Bone marrow (tissue), 2 donors: ENCODE measurements at regions not wholly inside any gene's neighbourhood (a gene's known extent, or its start where the extent isn't known, plus 50 kb on each side); places are given as distances from the start of the nearest gene placed in this dataset.

ENCODE experiments used
- DNase-seq, 2 donors: peaks; one replicate each; lab custom pipeline; 2025; lab: John Stamatoyannopoulos, UW

DNA sequence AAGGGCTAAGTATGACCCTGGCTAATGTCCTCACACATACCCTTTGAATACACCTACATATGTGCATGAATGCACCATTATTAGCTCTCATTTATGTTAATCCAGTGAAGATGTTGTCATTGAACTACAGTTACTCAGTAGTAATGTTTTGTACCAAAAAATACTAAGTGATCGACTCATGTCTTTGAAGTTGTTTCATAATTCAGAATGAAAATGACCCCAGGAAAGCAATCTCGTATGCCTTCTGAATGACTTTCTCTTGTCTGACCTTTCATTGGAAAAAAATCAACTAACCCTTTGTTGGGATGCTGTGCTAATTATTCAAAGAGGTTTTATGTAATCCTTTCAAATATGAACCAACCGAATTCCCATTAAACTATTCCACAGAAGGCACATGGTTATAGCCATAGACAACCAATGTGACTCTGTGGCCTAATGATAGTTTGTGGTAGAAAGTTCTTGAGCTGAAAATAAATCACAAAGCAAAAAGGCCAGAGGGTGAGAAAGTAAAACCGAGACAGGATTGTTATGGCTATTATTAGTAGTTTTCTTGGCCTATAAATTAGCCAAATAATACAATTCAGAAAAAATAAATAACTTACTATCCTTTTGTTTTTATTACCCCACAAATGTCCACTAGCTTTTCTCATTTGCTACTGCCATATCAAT, 86.8 kb upstream of the STARD13 start:
- no peak for DNase-seq

DNA sequence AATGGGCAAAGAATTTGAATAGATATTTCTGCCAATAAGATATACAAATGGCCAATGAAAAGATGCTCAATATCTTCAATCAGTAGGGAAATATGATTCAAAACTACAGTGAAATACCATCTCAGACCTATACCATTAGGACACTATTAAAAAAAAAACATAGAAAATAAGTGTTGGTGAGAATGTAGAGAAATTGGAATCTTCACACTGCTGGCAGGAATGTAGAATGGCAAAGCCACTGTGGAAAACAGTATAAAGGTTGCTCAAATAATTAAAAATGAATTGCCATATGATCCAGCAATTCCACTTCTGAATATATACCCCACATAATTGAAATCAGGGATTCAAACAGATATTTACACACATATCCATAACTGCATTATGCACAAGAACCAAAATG, 88.1 kb upstream of the STARD13 start:
- no peak for DNase-seq

DNA sequence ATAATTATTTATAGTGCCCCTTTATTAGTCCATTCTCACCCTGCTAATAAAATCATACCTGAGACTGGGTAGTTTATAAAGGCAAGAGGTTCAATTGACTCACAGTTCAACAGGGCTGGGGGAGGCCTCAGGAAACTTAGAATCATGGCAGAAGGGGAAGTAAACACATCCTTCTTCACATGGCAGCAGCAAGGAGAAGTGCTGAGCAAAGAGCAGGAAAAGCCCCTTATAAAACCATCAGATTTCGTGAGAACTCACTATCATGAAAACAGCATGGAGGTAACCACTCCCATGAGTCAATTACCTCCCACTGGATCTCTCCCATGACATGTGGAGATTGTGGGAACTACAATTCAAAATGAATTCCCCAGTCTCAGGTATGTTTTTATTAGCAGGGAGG, 89.9 kb upstream of the STARD13 start:
- no peak for DNase-seq

DNA sequence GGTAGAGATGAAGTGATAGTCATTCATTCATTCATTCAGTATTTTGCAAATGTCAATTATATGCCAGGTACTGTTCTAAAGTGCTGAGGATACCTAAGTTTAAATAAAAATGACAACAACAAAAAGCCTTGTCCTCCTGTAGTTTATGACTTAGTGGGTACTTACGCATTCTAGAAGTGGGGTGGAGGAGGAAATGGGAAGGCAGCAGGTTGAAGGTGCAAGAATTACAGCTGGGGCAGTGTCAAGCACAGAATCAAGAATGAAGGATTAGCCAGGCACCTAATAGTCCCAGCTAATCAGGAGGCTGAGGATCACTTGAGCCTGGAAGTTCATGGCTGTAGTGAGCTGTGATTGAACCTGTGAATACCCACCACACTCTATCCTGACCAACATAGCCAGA, 90.7 kb upstream of the STARD13 start:
- no peak for DNase-seq

DNA sequence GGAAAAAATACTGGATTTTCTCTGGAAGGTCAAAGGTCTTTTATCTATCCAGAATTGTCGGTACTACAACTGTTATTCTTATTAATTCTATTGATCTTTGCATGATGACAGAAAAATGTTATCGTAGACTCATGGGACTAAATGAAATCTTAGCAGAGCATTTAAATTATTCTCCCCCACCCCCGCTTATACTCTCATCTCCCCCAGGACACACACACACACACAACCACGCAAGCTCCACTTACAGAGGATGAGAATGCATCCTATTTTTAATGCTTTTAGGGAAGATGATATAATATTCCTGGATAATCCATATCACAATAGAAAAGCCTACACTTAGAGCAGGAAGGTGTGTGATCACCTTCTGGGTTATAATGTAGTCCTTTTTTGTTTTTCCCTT, 91.9 kb upstream of the STARD13 start:
- DNase-seq, result no peak

DNA sequence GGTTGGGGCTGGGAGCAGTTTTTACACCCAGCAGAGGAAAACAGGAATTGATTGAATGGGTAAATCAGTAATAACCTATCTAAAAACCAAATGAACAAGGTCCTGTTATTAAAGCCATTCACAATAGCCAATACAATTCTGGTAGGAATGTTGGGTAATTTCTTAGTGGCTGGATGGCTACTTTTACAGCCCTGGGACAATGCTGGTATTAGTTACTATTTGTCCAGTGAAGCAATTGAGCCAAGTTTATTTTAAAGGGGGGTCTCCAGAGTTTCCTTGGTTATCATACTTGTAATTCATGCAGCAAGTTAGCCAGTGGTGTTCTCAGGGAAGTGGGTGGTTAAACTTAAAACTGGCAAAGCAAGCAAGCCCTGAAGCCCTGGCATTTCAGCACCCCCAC, 92.3 kb upstream of the STARD13 start:
- no peak for DNase-seq

DNA sequence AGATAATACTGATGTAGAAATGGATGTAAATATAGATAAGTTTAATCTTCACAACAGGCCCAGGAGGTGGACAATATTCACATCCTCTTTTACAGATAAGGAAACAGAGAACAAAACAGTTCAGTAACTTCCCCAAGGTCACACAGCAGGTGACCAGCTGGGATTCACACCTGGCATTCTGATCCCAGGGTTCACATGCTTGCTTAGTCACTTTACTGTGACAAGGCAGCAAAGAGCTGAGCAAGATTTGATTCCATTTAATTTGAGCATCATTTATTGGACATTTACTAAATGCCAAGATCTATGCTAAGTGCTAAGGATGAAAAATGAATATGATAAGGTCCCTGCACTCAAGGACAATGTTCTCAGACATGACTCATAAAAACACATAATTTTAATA, 94.1 kb upstream of the STARD13 start:
- no peak for DNase-seq

DNA sequence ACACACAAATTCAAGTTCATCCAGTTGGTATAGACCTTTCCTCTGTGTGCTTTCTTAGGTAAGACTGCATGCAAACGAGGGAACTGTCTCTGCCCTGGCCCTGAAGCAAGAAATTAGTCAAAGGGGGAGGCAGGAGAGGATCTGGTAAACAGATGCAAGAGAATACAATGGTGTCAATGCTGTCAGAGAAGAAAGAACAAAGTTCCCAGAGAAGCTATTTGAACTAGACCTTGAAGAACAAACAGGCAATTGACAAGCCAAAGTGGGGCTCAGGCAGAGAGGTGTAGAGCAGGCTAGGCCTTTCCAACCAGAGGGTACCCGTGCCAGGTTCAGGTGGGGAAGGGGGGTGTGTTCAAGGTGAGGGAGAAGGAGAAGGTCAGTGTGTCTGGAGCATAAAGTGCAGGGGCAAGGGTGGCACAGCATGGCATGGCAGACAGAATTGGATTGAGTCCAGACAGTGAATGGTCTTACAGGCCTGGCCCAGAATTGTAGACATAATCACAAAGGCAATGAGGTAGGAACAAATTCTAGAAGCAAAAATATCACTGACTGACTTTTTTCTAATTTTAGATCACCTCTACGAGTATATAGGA, 95.0 kb upstream of the STARD13 start:
- DNase-seq, result no peak

DNA sequence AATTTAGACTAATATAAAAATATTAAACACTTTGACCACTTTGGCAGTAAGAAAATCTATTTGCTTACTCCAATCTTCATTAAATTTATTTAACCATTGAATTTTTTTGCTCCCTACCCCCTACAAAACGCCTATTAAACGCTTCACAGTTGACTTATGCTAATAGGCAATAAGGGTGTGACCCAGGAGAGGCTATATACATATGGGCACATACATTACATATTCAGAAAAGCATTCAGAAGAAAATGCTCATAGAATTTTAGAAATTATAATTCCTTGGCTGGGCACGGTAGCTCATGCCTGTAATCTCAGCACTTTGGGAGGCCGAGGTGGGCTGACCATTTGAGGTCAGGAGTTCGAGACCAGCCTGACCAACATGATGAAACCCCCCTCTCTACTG, 95.6 kb upstream of the STARD13 start:
- DNase-seq, result no peak

DNA sequence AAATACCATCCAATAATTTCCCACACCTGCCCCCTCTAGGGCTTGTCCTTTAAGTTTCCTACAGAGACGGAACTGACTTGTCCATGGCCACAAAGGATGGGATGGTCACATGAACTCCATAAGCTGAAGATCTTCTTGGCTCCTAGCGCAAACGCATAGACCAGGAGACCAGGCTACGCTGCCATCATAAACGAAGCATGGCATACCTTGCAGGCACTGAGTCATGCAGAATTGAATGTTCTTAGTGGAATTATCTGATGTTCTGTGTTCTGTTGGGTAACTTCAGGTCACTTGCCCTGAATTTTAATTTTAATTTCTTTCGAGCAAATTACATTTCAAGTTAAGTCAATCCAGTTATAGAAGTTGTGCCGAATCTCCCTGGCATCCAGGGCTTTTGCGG, 96.4 kb upstream of the STARD13 start:
- no peak for DNase-seq

DNA sequence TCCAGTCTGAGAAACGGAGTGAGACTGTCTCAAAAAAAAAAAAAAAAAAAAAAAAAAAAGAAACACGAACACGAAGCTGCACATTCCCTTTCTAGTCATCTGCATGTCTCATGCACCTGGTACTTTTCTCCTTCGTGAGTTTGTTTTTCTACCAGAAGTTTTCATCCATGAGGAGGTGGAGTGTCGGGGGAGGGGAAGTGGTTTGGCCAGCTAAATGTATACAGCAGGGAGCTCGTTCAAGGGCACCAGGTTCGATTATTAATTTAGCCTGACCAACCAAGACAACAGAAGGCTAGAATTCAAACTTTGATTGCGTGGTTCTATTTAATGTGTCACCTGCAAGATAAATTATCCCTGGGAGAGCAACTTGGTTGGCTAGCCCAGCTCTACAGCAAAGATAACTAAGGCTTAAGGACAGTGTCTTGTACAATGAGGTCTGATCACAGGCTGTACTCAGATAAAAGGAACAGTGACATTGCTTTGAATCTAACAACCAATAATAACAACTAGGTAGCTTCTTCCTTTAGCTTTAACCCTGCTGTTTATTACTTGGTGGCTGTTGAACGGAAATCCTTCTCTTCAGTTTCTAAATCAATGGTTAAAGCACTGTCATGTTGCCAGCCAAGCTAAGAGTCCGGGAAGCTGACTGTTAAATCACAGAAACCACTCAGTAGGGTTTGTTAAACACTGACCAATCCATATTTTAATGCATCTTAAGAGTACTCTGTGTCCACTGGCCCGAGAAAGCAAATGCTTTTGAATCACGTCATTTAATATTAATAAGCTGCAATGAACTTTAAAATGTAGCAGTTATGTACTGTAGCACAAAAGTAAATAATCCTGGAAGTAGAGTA, 98.4 kb upstream of the STARD13 start:
- no peak for DNase-seq

DNA sequence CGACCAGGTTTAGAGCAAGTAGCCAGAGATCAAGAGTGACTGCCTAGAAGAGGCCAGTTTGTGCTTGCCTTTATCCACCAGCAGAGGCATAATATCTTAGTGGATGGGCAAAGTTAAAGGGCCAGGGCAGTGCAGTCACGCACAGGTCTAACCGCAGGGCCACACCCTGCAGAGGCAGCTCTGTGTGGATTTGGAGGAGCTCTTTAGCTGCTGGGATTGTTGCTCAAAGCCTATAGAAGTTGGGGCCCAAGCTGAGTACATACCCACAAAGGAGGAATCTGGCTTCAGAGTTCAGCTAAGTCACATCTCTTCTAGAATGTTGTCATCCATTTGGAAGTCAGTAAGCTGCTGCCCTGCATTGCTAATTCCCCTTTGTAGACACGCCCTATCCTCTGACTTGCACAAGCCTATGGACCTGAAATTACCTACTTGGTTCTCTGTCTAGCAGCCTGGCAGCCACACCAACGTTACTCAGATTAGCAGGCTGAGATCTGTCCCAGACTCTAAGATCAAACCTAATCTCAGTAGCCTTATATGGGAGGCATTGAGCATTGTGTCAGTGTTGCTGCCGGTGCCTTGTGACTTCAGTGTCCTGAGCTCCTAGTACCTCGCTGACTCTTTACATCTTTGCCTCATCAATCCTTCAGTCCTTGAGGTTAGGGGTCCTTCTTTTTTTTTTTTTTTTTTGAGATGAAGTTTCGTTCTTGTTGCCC, 102.9 kb upstream of the STARD13 start:
- no peak for DNase-seq

DNA sequence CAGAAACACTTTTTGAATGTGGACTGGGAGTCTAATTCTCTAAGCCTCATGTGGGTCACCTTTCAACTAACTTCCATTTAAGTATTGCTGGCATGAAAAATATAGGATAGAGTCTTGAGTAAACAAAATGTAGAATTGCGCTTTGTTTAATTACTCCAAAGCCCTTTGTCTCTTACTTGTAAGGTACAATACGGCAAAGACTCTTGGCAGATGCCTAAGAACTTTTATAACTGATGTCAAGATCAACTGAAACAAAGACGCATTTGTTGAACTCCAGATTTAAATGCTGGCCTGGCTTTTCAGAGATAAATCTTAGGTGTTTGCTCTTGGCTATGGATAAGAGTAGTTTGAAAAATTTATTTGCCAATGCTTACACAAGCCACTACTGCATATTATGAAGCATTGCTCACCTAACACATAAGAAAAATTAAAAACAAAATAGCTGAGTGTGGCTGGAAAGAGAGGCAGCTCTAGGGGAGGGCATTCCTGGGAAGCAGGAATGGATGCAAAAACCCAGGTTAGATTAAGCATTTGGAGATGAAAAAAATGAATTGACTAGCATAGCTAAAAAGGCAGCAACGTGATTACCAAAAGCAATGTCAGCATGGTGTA, 107.3 kb upstream of the STARD13 start:
- DNase-seq, result no peak

DNA sequence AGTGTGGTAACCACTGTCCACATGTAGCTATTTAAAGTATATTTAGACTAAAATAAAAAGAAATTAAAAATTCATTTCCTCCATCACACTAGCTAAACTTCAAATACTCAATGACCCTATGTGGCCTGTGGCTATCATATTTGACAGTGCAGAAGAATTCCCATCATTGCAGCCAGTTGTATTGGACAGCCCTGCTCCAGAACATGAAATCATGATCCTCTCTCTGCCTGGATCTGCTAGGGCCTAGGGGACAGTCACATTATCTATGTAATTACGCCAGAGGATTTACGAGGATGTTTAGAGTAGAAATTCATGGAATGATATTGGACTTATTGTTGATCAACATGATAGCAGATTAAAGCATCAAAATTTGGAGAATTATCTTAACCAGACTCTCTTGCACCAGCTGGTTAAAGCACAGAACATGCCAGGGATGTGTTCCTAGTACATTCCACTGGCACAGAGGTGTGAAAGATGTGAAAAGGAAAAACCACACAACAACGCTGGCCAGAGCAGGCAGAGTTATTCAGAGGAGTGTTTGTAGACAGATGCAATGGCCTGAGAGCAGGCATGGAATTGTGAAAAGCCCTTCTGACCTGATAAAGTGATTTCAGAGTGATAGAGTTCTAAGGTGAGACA, 108.9 kb upstream of the STARD13 start:
- DNase-seq, result no peak

DNA sequence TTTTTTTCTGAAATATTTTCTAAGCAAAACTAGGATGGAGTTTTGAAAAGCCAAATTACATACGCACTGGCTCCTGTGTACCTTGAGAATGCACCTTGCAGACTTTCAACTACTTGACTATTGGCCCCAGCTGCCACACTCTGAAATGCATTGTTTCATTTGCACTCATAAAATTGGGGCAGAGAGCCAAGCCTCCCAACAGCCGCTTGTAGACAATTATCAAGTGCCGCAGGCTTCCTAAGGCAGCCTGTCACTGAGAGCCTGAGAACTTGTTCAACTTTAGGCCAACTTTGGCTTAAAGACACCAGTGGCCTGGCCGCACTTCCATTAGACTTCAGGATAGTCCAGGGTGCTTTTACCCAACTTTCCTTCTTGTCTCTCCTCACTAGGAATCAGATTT, 115.7 kb upstream of the STARD13 start:
- no peak for DNase-seq

DNA sequence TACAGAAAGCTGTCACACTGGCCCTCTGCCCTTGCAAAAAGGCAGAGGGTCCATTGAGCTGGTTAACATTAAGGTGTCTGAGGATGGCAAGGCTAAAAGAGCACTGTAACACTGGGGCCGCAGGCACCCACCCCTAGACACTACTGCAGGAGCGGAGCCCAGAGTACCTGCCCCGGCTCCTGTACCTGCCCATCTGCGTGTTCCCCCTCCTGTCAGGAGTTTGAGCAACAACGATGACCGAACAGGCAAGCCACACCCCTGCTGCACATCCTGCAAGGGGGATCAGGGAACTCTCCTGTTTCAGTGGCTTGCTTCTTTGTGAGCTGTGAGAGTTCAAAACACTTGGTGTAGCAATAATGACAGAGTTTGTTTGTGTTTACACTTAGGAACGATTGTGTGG, 117.4 kb upstream of the STARD13 start:
- no peak for DNase-seq

DNA sequence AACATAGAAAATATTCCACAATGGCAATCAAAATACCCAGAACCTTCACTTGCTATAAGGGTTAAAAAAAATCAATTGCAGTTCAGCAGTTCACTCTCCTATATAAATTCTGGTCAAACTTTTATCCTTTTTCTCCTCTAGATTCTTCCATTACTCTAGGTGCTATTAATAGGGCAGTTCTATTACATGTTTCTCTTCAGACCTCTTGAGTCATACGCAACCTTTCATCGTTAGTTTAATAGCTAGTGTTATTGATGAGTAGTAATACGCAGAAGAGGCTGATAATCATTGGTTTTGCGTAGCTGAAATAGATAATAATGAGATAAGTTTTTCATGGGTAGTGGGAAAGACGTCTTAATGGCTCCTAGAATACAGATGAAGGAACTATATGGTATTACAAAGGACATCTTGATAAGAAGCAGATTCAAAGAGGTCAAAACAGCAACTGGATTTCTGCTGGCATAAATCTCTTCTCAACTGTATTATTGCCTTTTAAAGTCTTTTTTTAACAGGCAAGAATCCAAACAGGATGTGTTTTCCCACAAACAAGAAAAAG, 118.3 kb upstream of the STARD13 start:
- no peak for DNase-seq

DNA sequence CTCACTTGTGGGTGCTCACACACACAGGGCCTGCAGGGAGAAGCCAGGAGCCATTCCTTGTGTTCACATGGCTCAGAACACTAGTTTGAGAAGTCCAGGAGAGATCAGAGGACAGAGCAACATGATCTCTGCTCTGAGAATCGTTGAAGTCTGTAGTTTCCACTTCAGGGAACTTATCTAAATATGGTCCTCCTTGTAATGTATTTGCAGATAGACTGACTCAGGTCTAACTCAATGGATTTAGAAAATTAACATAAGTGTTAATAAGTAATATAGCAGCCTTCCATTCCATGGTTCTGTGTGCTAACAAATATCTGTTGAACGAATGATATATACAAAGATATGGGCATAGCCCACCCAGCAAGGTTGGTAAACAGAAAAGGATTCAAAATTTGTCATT, 119.8 kb upstream of the STARD13 start:
- no peak for DNase-seq

DNA sequence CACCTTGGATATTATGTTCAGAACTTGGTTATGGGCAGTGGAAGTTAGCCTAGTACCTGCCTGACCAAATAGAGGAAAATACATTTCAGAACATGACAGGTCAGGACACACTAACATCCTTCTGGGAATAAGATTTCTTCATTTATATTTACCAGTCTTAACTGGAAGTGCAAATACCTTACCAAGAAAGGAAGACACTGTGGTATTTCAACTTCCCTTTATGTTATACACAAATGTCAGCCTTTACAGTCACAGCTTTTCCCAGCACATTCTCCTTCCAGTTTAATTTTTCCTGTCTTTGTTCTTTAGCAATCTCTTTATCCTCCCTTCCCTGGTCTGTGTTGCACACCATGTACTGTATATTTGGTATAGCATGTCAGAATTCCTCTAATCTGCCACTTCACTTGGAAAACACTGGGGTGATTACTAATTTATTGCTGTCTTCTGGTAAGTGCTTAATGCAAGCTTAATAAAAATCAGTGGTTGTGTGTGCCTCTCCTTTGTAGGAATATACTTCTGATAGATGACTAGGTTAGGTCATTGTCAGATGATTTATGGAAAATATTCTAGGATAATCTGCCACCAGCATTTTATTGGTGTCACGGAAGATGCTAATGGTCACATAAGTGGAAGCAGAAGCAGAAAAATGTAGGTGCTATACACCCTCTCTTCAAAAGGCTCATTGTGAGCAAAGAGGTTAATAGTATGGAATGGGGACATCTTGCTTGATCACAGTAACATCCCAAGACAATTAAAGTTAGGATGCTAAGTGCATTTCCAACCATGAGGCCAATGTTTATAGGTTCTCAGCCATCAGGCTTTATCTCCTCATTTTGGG, 124.3 kb upstream of the STARD13 start:
- no peak for DNase-seq

DNA sequence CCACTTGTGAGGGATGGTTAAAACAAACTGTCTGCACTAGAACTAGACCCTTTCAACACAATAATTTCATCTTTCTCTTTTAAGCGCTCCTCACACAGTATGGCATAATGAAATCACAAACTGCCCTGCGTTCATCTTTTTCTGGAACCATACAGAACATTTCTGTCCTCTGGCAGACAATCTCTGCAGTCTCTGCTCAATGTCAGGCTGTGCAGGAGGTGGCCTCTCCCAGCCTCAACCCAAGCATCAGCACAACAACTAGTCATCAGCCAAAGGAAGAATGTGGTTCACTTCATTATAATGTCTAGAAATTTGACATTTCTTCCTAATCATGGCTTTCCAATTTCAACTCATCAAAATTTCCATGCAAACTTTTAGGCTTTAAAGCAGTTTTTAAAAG, 125.1 kb upstream of the STARD13 start:
- no peak for DNase-seq

DNA sequence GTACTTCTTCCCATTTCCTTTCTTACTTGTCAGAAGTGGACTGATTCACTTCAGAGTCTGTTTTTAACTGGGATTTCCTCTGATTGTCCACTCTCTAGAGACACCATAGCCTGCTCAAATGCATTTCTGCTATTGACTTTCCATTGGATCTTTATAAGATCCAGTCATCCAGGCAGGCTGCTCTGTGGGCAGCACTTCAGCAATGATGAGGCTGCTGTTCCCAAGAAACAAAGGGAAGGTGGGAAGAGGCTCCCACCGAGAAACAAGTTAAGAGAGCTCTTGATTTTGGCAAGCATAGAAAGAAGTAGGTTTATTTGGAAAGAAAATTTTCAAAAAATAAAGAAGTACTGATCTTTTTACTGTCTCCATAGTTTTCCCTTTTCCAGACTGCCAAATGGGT, 125.8 kb upstream of the STARD13 start:
- DNase-seq, result no peak
